ENCODE measurements at regions not wholly inside any gene's neighbourhood (a gene's known extent, or its start where the extent isn't known, plus 50 kb on each side); places are given as distances from the start of the nearest gene placed in this dataset.

DNA sequence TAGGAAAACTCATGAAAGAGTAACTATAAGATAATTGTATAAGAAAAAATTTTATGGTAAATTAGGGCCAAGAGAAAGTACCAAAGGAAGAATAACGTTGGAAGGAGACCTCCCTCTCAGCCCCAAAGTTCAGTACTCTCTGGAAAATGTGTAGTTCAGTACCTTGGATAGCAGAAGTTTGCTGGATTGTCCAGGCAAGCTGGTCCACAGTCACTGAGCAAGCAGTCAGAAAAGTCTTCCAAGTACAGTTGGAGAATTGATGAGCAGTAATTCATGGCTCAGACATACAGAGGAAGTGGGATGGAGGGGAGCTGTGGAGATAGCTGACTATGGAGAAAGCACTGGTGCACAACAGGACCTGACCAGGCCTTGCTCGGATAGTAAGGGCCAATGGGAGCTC lies 598.2 kb upstream of the NDST4 start:
- TF ChIP-seq, protein P1, sequence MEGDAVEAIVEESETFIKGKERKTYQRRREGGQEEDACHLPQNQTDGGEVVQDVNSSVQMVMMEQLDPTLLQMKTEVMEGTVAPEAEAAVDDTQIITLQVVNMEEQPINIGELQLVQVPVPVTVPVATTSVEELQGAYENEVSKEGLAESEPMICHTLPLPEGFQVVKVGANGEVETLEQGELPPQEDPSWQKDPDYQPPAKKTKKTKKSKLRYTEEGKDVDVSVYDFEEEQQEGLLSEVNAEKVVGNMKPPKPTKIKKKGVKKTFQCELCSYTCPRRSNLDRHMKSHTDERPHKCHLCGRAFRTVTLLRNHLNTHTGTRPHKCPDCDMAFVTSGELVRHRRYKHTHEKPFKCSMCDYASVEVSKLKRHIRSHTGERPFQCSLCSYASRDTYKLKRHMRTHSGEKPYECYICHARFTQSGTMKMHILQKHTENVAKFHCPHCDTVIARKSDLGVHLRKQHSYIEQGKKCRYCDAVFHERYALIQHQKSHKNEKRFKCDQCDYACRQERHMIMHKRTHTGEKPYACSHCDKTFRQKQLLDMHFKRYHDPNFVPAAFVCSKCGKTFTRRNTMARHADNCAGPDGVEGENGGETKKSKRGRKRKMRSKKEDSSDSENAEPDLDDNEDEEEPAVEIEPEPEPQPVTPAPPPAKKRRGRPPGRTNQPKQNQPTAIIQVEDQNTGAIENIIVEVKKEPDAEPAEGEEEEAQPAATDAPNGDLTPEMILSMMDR (IDR thresholded peaks at IDR 0.05) = no peak
- TF ChIP-seq POLR2AphosphoS5 (IDR thresholded peaks at IDR 0.05; ENCODE audit: insufficient read depth in 1 of 2, low read depth in 1 of 2) = no peak

All from vagina (tissue), 2 donors.